GM12878 (cell line): ENCODE measurements at regions not wholly inside any gene's neighbourhood (a gene's known extent, or its start where the extent isn't known, plus 50 kb on each side); places are given as distances from the start of the nearest gene placed in this dataset.

Experiments used
- CHD2 ChIP-seq: IDR thresholded peaks from 2 replicates; pipeline ENCODE4 v1.6.1; 2011; ENCODE audit warnings: low read depth, low read length, improper control_type of control experiment, borderline replicate concordance
- HSF1 ChIP-seq: fragments of 150-350 bp; IDR thresholded peaks from 2 replicates; pipeline ENCODE4 v1.6.1; 2014; ENCODE audit warnings: mild to moderate bottlenecking, low read depth, low read length
- IRF4 ChIP-seq: IDR thresholded peaks from 2 replicates; pipeline ENCODE4 v1.6.1; 2011; ENCODE audit warnings: low read depth, low read length
- KDM1A ChIP-seq: fragments of 200-600 bp; sonication (generic); IDR thresholded peaks from 2 replicates; pipeline ENCODE4 v1.6.1; 2016; ENCODE audit warnings: borderline replicate concordance
- MXI1 ChIP-seq: fragments of 150-350 bp; IDR thresholded peaks from 2 replicates; pipeline ENCODE4 v1.6.1; 2011; ENCODE audit warnings: low read depth, mild to moderate bottlenecking, inconsistent platforms, low read length, improper control_type of control experiment
- PRDM15 ChIP-seq: fragments of 450-650 bp; formaldehyde crosslinking; IDR thresholded peaks from 2 replicates; pipeline ENCODE4 v1.4.0; 2020; ENCODE audit warnings: mild to moderate bottlenecking, moderate library complexity
- ZNF207 ChIP-seq: fragments of 450-650 bp; IDR thresholded peaks from 2 replicates; pipeline ENCODE4 v1.6.1; 2014; ENCODE audit warnings: antibody characterized with exemption, mild to moderate bottlenecking, borderline replicate concordance
- ZNF274 ChIP-seq: IDR thresholded peaks from one replicate; pipeline ENCODE4 v1.8.0; 2011; ENCODE audit not compliant: insufficient read length, insufficient read depth

GRCh38 chr7:121486590-121486989 is 90.5 kb upstream of the FAM3C start (continued):
- TF ChIP-seq MXI1 = no peak
- no peak for TF ChIP-seq ZNF274
- TF ChIP-seq HSF1 = no peak
- TF ChIP-seq IRF4 = no peak
- no peak for TF ChIP-seq PRDM15 (CRISPR knock-in tag)
- TF ChIP-seq ZNF207 = no peak
- no peak for TF ChIP-seq CHD2
- no peak for TF ChIP-seq KDM1A
